Omental fat pad (tissue), 3 donors: ENCODE measurements at regions not wholly inside any gene's neighbourhood (a gene's known extent, or its start where the extent isn't known, plus 50 kb on each side); places are given as distances from the start of the nearest gene placed in this dataset.
"Not testable (repeated sequence)": the region's sequence is repeated elsewhere in the genome, so short reads cannot be mapped to it uniquely, and the experiment has no call there.

Experiments
- ATAC-seq: fragments of 150-250 bp; one replicate; pipeline ENCODE4 v1.9.1; 2016; ENCODE audit warnings: mild to moderate bottlenecking, moderate library complexity; ENCODE audit not compliant: low FRiP score
- DNase-seq: peaks from one replicate; pipeline ENCODE4 v3.0.0-alpha.2; 2019; ENCODE audit warnings: low spot score
- CTCF ChIP-seq, 3 donors: fragments of 450-650 bp; IDR thresholded peaks; one replicate each; pipeline ENCODE4 v1.5.1; 2016 to 2017; ENCODE audit warnings: antibody characterized with exemption in 3 of 3, mild to moderate bottlenecking in 3 of 3, moderate library complexity in 2 of 3

DNA sequence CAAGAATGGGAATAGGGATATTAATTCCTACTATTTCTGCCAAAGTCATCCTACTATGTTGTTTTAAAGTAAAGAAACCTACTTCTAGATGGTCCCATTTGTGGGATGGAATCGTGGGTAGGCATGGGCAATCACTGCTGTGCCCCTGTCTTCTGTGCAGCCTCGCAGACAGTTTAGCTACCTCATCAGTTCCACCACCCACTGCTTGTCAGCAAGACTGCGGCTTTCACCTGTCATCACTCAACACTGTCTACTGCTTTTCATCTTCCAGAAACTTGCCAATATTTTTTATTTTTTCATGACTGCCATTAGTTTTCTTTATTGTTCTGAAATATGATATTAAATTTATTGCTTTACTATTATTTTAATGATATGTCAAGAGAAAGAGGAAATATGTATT lies 368.1 kb upstream of the KYNU start:
- TF ChIP-seq CTCF (IDR thresholded peaks at IDR 0.05): no peak
- DNase-seq (no peak), ATAC-seq (no peak)

DNA sequence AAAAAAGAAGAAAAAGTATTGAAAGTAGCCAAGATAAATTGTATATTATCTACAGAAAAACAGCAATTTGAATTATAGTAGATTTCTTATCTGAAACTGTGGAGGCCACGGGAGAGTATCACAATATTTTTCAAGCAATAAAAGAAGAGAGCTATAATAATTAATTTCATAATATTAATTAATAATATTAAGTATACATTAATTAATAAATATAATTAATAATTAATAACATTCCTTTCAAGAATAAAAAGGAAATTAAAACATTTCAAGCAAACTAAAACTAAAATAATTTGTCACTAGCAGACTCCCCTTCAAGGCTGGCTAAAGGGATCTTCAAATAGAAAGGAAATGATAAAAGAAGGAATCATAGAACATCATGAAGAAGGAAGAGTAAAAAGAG lies 372.7 kb upstream of the KYNU start:
- no peak for ATAC-seq
- no peak for TF ChIP-seq CTCF (IDR thresholded peaks at IDR 0.05)
- no peak for DNase-seq

DNA sequence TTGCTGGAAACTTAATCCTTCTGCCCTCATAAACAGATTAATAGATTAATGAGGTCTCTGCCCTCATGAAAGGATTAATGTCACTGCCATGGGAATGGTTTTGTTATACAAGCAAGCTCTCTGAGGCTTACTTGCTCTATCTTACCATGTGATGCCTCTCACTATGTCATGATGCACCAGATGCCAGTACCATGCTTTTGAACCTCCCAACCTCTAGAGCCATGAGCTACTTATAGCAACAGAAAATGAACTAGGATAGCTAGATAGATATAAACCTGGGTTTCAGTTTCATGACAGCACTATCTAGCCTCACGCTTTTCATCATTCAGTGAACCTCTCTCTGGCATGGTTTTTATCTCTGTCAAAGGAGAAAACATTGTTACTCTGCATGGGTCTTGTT lies 371.6 kb upstream of the LRP1B start:
- ATAC-seq (no peak), DNase-seq (no peak)

DNA sequence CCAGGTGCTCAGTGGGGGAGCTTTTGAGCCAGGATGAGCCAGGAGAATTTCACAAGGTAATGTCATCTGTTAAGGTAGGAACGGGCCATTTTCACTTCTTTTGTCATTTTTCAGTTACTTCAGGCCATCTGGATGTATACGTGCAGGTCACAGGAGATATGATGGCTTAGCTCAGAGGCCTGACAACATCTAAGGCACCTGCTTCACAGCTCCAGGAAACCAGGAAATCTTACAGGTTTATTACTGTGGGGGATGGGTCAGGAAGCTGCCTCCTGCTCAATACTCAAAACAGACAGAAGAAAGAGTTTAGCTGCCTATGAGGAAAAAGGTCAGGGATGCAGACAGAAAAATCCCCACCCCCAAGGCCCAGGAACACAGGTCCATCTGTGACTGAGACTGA lies 364.3 kb upstream of the LRP1B start:
- no peak for TF ChIP-seq CTCF (IDR thresholded peaks at IDR 0.05)
- no peak for DNase-seq
- no peak for ATAC-seq

More for the DNA sequence above, 371.6 kb upstream of the LRP1B start:
- no peak for TF ChIP-seq CTCF (IDR thresholded peaks at IDR 0.05)

- ATAC-seq, DNase-seq: not testable (repeated sequence)
Measured at GRCh38 chr2:142489631-142490030, 358.8 kb upstream of the LRP1B start.

DNA sequence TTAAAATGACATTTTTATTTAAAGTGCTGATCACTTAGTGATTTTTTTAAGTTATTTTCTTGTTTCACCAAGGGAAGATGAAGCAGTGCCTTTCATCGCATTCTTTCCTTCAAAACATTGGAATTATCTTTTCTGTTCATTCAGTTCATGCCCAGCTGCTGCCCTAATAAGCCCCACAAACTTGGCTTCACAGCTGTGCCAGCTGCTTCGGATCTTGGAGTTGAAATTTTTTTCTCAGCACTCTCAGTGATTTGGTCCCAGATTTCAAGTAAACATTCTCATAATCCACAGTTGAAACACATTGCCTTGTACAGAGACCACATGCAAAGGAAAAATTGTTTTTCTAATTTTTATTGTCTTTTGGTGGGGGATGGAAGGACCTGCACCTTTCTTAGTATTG lies 353.3 kb upstream of the LRP1B start:
- no peak for ATAC-seq

DNA sequence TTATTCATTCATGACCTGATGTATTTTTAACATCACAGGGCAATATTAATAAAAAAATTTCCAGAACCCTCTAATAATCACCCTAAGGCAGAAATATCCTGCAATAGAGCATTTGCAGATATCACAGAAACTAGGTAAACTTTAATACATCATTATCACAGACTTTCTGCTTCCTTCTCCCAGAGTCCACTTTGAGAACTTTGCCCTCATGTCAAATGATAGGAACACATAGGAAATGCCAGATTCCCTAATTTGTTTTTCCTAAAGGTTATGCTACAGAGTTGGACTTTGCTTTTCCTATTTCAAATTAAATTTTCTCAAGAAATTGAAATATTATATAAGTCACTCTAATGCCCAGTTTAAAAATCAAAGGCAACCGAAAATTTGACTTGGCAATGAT lies 352.8 kb upstream of the LRP1B start:
- no peak for TF ChIP-seq CTCF (IDR thresholded peaks at IDR 0.05)
- ATAC-seq (no peak), DNase-seq (no peak)

More for the DNA sequence above, 353.3 kb upstream of the LRP1B start:
- DNase-seq: no peak
- no peak for TF ChIP-seq CTCF (IDR thresholded peaks at IDR 0.05)

DNA sequence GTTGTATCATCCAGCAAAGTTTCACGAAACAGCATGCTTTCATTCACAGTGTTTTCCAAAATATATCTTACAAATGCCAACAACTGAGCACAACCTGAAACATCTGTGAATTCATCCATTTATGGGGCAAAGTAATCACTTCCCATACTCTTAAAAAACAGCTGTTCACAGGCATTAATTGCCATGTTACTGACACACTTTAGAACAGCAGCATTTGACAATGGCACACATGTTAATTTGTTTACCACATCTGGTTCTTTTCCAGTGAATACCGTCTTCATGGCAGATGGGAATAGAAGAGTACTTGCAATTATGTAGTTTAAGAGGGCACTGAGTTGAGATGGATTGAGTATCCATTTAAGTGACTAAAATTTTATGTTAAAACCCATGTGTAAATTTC lies 347.4 kb upstream of the LRP1B start:
- ATAC-seq (no peak), DNase-seq (no peak)
- no peak for TF ChIP-seq CTCF (IDR thresholded peaks at IDR 0.05)
